ENCODE measurements at regions not wholly inside any gene's neighbourhood (a gene's known extent, or its start where the extent isn't known, plus 50 kb on each side); places are given as distances from the start of the nearest gene placed in this dataset.

DNA sequence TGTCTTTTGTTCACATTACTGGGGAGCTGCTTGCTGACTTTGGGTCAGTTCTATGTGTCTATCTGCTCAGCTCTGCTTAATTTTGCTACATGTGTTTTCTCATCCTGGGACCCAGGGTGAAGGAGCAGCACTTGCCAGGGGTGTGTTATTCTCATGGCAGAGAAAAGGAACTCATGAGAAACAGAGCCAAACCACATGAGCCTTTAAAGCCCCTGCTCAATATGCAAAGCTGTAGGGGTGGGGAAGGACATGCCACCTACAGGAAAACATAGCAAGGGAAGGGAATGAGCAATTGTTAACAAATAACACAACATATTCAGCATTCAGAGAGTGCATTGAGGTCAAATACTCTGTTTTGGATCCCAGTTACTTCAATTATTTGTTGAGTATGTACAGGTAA, 290.9 kb downstream of the CDK5RAP2 start:
- DNase-seq (ENCODE audit: low spot score): no peak
- no peaks in the 10 kb centered on the region for H3K9me3 Mint-ChIP-seq
- no peaks in the 10 kb centered on the region for H3K36me3 Mint-ChIP-seq (ENCODE audit: low read depth)

DNA sequence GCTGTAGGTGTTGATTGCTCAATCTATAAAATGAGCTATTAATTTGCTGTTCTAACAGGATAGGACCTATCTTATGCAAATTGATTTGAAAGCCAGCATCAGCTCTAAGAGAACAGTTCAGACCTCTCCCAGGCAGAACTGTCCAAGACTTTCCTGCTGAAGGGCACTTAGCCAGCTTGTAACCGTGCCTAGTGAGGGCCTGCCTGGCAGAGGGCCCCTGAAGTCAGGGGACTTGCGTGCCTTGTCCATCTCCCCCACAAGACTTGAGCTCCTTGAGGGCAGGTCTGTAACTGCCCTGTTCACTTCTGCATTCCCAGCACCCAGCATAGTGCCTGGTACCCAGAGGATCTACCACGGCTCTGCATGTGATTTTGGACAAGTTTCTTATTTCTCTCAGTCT, 293.4 kb downstream of the CDK5RAP2 start:
- H3K36me3 Mint-ChIP-seq (ENCODE audit: low read depth): no peaks in the 10 kb centered on the region
- H3K9me3 Mint-ChIP-seq: no peaks in the 10 kb centered on the region
- no peak overlapping the region for H3K4me3 Mint-ChIP-seq (ENCODE audit: low read depth)
- DNase-seq (ENCODE audit: low spot score): no peak
- intact Hi-C loops (cut with micrococcal nuclease): no loop called here
- H3K27ac Mint-ChIP-seq: no peak overlapping the region
- no peaks in the 10 kb centered on the region for H3K27me3 Mint-ChIP-seq (ENCODE audit: low read depth)
- H3K4me1 Mint-ChIP-seq (ENCODE audit: low read depth): no peaks in the 10 kb centered on the region

More for the DNA sequence above, 290.9 kb downstream of the CDK5RAP2 start:
- intact Hi-C loops (cut with micrococcal nuclease): no loop called here
- Mint-ChIP-seq H3K4me1 (ENCODE audit: low read depth) (no peaks in the 10 kb centered on the region), H3K4me3 (ENCODE audit: low read depth) (no peak overlapping the region), H3K27ac (no peak overlapping the region), H3K27me3 (ENCODE audit: low read depth) (no peaks in the 10 kb centered on the region)

DNA sequence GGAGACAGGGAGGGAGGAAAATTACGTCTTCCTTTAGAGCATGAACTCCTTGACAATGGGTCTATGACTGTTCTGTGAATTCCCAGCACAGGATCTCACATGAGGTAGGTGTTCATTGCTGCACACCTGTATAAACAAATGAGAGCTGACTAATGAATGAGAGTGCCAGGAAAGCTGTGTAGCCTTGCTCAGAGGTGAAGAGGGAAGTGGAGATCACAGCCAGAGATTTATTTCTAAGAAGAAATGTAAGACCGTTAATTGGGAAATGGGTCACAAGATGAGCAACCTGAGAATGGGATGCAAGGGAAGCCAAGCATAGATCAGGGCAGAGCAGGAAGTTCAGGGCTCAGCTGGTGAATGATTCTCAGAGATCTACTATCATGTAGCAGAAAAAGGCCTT, 295.1 kb downstream of the CDK5RAP2 start:
- no peak overlapping the region for H3K27ac Mint-ChIP-seq

DNA sequence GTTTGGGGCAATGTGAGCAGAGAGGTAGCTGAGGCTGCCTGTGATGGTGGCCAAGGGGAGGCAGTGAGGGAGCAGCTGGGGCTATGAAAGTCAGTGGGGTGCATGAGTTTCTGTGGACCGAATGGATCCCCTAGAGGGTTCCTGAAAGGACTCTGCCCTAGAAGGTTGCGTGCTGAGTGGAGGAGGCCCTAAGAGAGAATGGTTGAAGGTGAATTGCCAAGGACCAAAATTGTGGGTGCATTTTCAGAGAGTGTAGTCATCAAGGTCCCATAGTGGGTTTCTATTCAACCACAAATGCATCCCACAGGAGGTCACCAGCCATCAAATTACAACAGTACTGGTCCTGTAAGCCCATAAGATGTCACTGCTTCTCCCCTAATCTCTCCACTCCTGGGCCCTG, 298.3 kb downstream of the CDK5RAP2 start:
- peaks cover 8% of the 10 kb centered on the region for H3K9me3 Mint-ChIP-seq
- intact Hi-C loops (cut with micrococcal nuclease): no loop called here
- DNase-seq (ENCODE audit: low spot score): no peak
- H3K4me1 Mint-ChIP-seq (ENCODE audit: low read depth): no peaks in the 10 kb centered on the region
- no peak overlapping the region for H3K4me3 Mint-ChIP-seq (ENCODE audit: low read depth)
- H3K27me3 Mint-ChIP-seq (ENCODE audit: low read depth): no peaks in the 10 kb centered on the region
- H3K27ac Mint-ChIP-seq: no peak overlapping the region
- H3K36me3 Mint-ChIP-seq (ENCODE audit: low read depth): no peaks in the 10 kb centered on the region

More for the DNA sequence above, 295.1 kb downstream of the CDK5RAP2 start:
- Mint-ChIP-seq H3K4me1 (ENCODE audit: low read depth) (no peaks in the 10 kb centered on the region), H3K9me3 (peaks cover 3% of the 10 kb centered on the region), H3K36me3 (ENCODE audit: low read depth) (no peaks in the 10 kb centered on the region), H3K4me3 (ENCODE audit: low read depth) (no peak overlapping the region), H3K27me3 (ENCODE audit: low read depth) (no peaks in the 10 kb centered on the region)
- DNase-seq (ENCODE audit: low spot score): no peak
- intact Hi-C loops (cut with micrococcal nuclease): no loop called here

GRCh38 chr9:120267929-120268328, 312.0 kb downstream of the CDK5RAP2 start:
- no peak overlapping the region for H3K4me3 Mint-ChIP-seq (ENCODE audit: low read depth)
- H3K27ac Mint-ChIP-seq: no peak overlapping the region
- H3K9me3 Mint-ChIP-seq: no peaks in the 10 kb centered on the region
- no peaks in the 10 kb centered on the region for H3K27me3 Mint-ChIP-seq (ENCODE audit: low read depth)
- intact Hi-C loops (cut with micrococcal nuclease): no loop called here
- DNase-seq (ENCODE audit: low spot score): no peak
- H3K36me3 Mint-ChIP-seq (ENCODE audit: low read depth): no peaks in the 10 kb centered on the region
- no peaks in the 10 kb centered on the region for H3K4me1 Mint-ChIP-seq (ENCODE audit: low read depth)

DNA sequence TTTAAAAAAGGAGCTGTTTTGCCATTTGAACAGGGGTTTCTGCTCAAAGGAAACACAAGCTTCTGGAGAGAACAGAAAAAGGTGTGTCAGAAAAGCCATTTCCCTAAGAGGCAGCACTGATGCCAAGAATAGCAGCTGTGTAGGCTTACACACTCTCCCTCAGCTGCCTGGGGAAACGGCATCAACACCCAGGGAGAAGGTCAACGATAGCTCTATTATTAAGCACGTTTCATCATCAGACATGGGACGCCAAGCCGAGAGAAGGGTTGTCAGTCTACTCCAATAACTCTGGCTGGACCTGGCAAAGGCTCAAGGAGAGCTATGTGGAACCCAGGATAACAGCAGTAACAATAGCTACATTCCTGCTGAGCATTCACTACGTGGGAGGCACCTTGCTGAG, 314.2 kb downstream of the CDK5RAP2 start:
- intact Hi-C loops (cut with micrococcal nuclease): no loop called here
- H3K4me3 Mint-ChIP-seq (ENCODE audit: low read depth): no peak overlapping the region
- no peaks in the 10 kb centered on the region for H3K4me1 Mint-ChIP-seq (ENCODE audit: low read depth)
- no peak for DNase-seq (ENCODE audit: low spot score)
- H3K27me3 Mint-ChIP-seq (ENCODE audit: low read depth): no peaks in the 10 kb centered on the region
- H3K9me3 Mint-ChIP-seq: no peaks in the 10 kb centered on the region
- H3K27ac Mint-ChIP-seq: no peak overlapping the region
- no peaks in the 10 kb centered on the region for H3K36me3 Mint-ChIP-seq (ENCODE audit: low read depth)

DNA sequence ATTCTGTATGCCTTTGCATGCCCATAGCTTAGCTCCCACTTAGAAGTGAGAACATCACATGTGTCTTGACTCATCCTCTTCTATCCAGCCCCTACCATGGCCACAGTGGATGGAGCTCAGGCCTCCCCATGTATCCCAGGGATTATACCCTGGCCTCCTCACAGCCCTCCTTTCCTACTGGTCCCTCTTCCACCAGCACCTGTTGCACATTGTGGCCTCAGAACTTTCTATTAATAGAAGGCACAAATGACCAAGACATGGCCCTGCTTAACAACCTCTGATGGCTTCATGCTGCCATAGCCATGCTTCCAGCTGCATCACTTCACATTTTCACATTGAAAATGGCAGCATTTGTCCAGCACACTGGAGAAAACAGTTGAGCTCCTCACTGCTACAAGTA, 315.4 kb downstream of the CDK5RAP2 start:
- no peak overlapping the region for H3K4me3 Mint-ChIP-seq (ENCODE audit: low read depth)
- H3K27me3 Mint-ChIP-seq (ENCODE audit: low read depth): no peaks in the 10 kb centered on the region
- no peaks in the 10 kb centered on the region for H3K36me3 Mint-ChIP-seq (ENCODE audit: low read depth)
- intact Hi-C loops (cut with micrococcal nuclease): no loop called here
- H3K4me1 Mint-ChIP-seq (ENCODE audit: low read depth): no peaks in the 10 kb centered on the region
- H3K27ac Mint-ChIP-seq: no peak overlapping the region
- DNase-seq (ENCODE audit: low spot score): no peak
- H3K9me3 Mint-ChIP-seq: no peaks in the 10 kb centered on the region

DNA sequence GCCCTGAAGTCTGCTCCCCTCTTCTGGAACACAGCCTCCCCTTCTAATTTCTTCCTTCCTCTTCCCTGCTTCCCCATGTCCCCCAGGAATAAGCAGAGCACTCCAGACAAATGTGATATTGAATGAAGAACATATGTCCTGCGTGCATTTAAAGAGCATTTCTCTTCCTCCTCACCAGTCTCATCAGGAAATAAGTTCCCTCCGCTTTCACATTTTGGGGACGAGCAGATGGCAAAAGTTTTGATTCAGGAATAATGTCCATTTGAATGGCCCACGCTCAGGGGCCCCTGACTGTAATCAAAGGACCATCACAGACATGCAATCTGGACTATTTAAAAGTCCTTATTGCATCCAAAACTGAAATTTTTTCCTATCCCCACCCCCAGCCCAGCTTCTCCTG, 316.1 kb downstream of the CDK5RAP2 start:
- no peaks in the 10 kb centered on the region for H3K27me3 Mint-ChIP-seq (ENCODE audit: low read depth)

DNA sequence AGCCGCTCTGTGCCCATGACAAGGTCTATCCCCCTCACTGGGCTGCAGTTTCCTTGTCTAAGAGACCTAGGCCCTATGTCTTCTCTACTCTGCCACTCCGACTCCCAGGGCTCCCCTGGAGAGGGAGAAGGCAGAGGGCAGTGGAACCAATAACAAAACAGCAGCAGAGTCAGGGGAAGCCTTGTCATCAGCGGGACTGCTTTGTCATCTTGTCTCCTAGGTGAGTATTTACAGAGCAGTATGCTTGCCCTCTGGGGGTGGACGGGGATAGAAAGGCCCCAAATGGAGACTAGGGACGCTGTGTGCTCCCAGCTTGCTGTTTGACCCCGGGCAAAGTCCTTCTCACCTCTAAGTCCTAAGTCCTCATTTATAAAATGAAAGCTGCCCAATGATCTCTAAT, 318.5 kb downstream of the CDK5RAP2 start:
- no peaks in the 10 kb centered on the region for H3K4me1 Mint-ChIP-seq (ENCODE audit: low read depth)
- H3K36me3 Mint-ChIP-seq (ENCODE audit: low read depth): no peaks in the 10 kb centered on the region
- H3K9me3 Mint-ChIP-seq: no peaks in the 10 kb centered on the region
- no peak overlapping the region for H3K4me3 Mint-ChIP-seq (ENCODE audit: low read depth)
- intact Hi-C loops (cut with micrococcal nuclease): no loop called here
- H3K27ac Mint-ChIP-seq: no peak overlapping the region
- no peaks in the 10 kb centered on the region for H3K27me3 Mint-ChIP-seq (ENCODE audit: low read depth)
- DNase-seq (ENCODE audit: low spot score): no peak

More for the DNA sequence above, 316.1 kb downstream of the CDK5RAP2 start:
- Mint-ChIP-seq H3K27ac (no peak overlapping the region), H3K9me3 (no peaks in the 10 kb centered on the region), H3K4me1 (ENCODE audit: low read depth) (no peaks in the 10 kb centered on the region), H3K36me3 (ENCODE audit: low read depth) (no peaks in the 10 kb centered on the region), H3K4me3 (ENCODE audit: low read depth) (no peak overlapping the region)
- no peak for DNase-seq (ENCODE audit: low spot score)
- intact Hi-C loops (cut with micrococcal nuclease): no loop called here

DNA sequence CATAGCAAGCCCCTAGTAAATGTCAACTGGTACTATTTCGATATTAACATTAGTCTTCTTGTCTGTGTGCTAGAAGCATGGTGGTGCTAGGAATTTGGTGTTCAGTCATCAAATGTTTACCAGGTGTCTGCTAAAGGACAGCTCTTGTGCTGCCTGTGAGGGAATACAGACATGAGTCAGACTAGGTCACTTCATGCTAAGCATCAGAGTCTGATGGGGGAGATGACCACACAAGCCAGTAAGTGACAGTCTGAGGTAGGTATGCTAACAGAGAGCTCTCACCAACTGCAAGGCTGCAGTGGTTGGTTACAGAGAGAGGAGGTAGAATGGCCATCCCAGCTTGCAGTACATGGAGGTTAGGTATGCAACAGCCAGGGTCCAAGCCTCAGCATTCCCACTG, 320.9 kb downstream of the CDK5RAP2 start:
- no peaks in the 10 kb centered on the region for H3K36me3 Mint-ChIP-seq (ENCODE audit: low read depth)
- no peaks in the 10 kb centered on the region for H3K4me1 Mint-ChIP-seq (ENCODE audit: low read depth)
- H3K27ac Mint-ChIP-seq: no peak overlapping the region
- no peaks in the 10 kb centered on the region for H3K27me3 Mint-ChIP-seq (ENCODE audit: low read depth)
- H3K9me3 Mint-ChIP-seq: no peaks in the 10 kb centered on the region
- intact Hi-C loops (cut with micrococcal nuclease): no loop called here
- DNase-seq (ENCODE audit: low spot score): no peak
- no peak overlapping the region for H3K4me3 Mint-ChIP-seq (ENCODE audit: low read depth)

DNA sequence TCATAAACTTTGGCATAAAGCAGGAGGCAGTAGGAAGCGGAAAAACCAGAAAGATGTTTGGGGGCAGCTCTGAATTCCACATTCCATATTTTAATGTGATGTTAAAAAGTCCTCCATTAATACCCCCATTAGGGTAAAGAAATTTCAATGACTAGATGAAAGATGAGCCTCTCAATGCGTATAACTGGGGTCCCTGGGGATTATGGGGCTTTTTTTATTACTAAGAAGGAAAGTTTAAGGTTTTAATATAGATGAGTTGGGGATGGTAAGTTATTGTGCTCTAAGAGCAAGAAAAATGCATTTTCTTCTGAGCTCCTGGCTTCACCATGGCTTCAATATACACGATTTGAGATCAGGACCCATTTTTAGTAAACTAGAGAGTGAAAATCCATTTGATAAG, 321.9 kb downstream of the CDK5RAP2 start:
- no peak overlapping the region for H3K27ac Mint-ChIP-seq
- no peaks in the 10 kb centered on the region for H3K9me3 Mint-ChIP-seq
- intact Hi-C loops (cut with micrococcal nuclease): no loop called here

GRCh38 chr9:120257483-120257882, 322.5 kb downstream of the CDK5RAP2 start:
- H3K4me3 Mint-ChIP-seq (ENCODE audit: low read depth): no peak overlapping the region
- H3K36me3 Mint-ChIP-seq (ENCODE audit: low read depth): no peaks in the 10 kb centered on the region
- no peaks in the 10 kb centered on the region for H3K4me1 Mint-ChIP-seq (ENCODE audit: low read depth)
- no peak overlapping the region for H3K27ac Mint-ChIP-seq
- no peaks in the 10 kb centered on the region for H3K9me3 Mint-ChIP-seq
- intact Hi-C loops (cut with micrococcal nuclease): no loop called here
- DNase-seq (ENCODE audit: low spot score): no peak
- H3K27me3 Mint-ChIP-seq (ENCODE audit: low read depth): no peaks in the 10 kb centered on the region

More for the DNA sequence above, 321.9 kb downstream of the CDK5RAP2 start:
- Mint-ChIP-seq H3K36me3 (ENCODE audit: low read depth) (no peaks in the 10 kb centered on the region), H3K4me1 (ENCODE audit: low read depth) (no peaks in the 10 kb centered on the region), H3K4me3 (ENCODE audit: low read depth) (no peak overlapping the region), H3K27me3 (ENCODE audit: low read depth) (no peaks in the 10 kb centered on the region)
- DNase-seq (ENCODE audit: low spot score): no peak

DNA sequence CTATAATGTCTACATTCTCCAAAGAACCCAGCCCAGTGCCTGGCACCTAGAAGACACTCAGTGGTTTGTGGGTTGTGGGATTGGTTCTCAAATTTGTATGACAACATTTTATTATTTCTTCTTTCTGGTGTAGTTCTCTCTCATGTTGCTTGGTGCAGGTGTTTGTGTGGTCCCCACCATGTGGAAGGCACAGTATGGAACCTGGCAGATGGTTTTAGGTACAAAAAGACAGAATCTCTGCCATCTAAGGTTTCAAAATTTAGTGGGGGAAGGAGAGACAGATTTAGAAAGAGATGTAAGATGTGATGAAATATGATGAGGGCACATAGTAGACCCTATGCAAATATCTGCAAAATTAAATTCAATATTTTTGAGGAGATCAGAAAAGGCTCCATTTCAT, 323.8 kb downstream of the CDK5RAP2 start:
- Mint-ChIP-seq H3K36me3 (ENCODE audit: low read depth) (no peaks in the 10 kb centered on the region), H3K27ac (no peak overlapping the region), H3K27me3 (ENCODE audit: low read depth) (no peaks in the 10 kb centered on the region), H3K9me3 (no peaks in the 10 kb centered on the region), H3K4me1 (ENCODE audit: low read depth) (no peaks in the 10 kb centered on the region), H3K4me3 (ENCODE audit: low read depth) (no peak overlapping the region)
- no peak for DNase-seq (ENCODE audit: low spot score)
- intact Hi-C loops (cut with micrococcal nuclease): no loop called here

DNA sequence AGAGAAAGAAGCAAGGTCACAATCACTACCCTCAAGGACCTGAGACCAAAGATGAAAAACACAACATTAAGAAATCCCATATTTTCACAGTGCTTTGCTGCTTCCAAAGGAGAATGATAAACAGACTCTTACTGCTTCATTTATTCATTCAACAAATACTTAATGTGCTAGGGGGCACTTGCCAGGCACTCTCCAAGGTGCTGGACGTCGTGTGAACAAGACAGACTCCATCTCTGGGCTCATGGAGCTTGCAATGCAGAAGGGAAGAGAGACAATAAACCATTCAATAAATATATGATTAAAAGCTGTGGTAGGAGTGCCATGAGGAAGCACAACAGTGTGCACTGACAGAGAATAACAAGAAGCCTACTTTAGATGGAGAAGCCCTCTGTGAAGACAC, 327.7 kb downstream of the CDK5RAP2 start:
- intact Hi-C loops (cut with micrococcal nuclease): no loop called here
- no peak overlapping the region for H3K4me3 Mint-ChIP-seq (ENCODE audit: low read depth)
- no peak for DNase-seq (ENCODE audit: low spot score)
- H3K36me3 Mint-ChIP-seq (ENCODE audit: low read depth): no peaks in the 10 kb centered on the region
- H3K27ac Mint-ChIP-seq: no peak overlapping the region
- H3K9me3 Mint-ChIP-seq: no peaks in the 10 kb centered on the region
- H3K27me3 Mint-ChIP-seq (ENCODE audit: low read depth): no peaks in the 10 kb centered on the region
- H3K4me1 Mint-ChIP-seq (ENCODE audit: low read depth): no peaks in the 10 kb centered on the region

Measured in activated T-helper 2 cell treated with anti-CD3 and anti-CD28 coated beads, Interferon-gamma antibody, Interleukin-2, Interleukin-4, amounts not matched to agents 10 μg/mL and 5 μg/mL and 100 μg/mL, durations not matched to agents 14 hours and 24 hours and 36 hours (primary cell).